ENCODE measurements at regions not wholly inside any gene's neighbourhood (a gene's known extent, or its start where the extent isn't known, plus 50 kb on each side); places are given as distances from the start of the nearest gene placed in this dataset.

- H3K36me3 ChIP-seq (ENCODE audit: control insufficient read depth, insufficient read depth, low read length): no peaks in the 10 kb centered on the region
- no peak for TF ChIP-seq CTCF (IDR thresholded peaks at IDR 0.05; ENCODE audit: insufficient read depth, low read length, poor library complexity, severe bottlenecking)
- H3K4me3 ChIP-seq (replicated peaks; ENCODE audit: low read depth, low read length): no peak overlapping the region
- H3K27me3 ChIP-seq (replicated peaks; ENCODE audit: control insufficient read depth, insufficient read depth, low read length): no peaks in the 10 kb centered on the region
- no peak for DNase-seq (ENCODE audit: extremely low read depth, insufficient read length)
Measured at GRCh38 chr9:75715360-75715759, 175.1 kb upstream of the PCSK5 start.

- TF ChIP-seq CTCF (IDR thresholded peaks at IDR 0.05; ENCODE audit: insufficient read depth, low read length, poor library complexity, severe bottlenecking): no peak
- H3K4me3 ChIP-seq (replicated peaks; ENCODE audit: low read depth, low read length): no peak overlapping the region
- no peaks in the 10 kb centered on the region for H3K36me3 ChIP-seq (ENCODE audit: control insufficient read depth, insufficient read depth, low read length)
- no peak for DNase-seq (ENCODE audit: extremely low read depth, insufficient read length)
- H3K27me3 ChIP-seq (replicated peaks; ENCODE audit: control insufficient read depth, insufficient read depth, low read length): no peaks in the 10 kb centered on the region
Measured at GRCh38 chr9:75718677-75719076, 171.8 kb upstream of the PCSK5 start.

GRCh38 chr9:75728391-75728790, 162.1 kb upstream of the PCSK5 start:
- Histone ChIP-seq H3K27me3 (replicated peaks; ENCODE audit: control insufficient read depth, insufficient read depth, low read length) (no peaks in the 10 kb centered on the region), H3K36me3 (ENCODE audit: control insufficient read depth, insufficient read depth, low read length) (no peaks in the 10 kb centered on the region), H3K4me3 (replicated peaks; ENCODE audit: low read depth, low read length) (no peak overlapping the region)
- no peak for TF ChIP-seq CTCF (IDR thresholded peaks at IDR 0.05; ENCODE audit: insufficient read depth, low read length, poor library complexity, severe bottlenecking)
- no peak for DNase-seq (ENCODE audit: extremely low read depth, insufficient read length)

- no peak for TF ChIP-seq CTCF (IDR thresholded peaks at IDR 0.05; ENCODE audit: insufficient read depth, low read length, poor library complexity, severe bottlenecking)
- Histone ChIP-seq H3K4me3 (replicated peaks; ENCODE audit: low read depth, low read length) (no peak overlapping the region), H3K36me3 (ENCODE audit: control insufficient read depth, insufficient read depth, low read length) (no peaks in the 10 kb centered on the region), H3K27me3 (replicated peaks; ENCODE audit: control insufficient read depth, insufficient read depth, low read length) (no peaks in the 10 kb centered on the region)
- DNase-seq (ENCODE audit: extremely low read depth, insufficient read length): no peak
Measured at GRCh38 chr9:75734802-75735201, 155.7 kb upstream of the PCSK5 start.

GRCh38 chr9:75739884-75740611, 150.4 kb upstream of the PCSK5 start:
- no peaks in the 10 kb centered on the region for H3K27me3 ChIP-seq (replicated peaks; ENCODE audit: control insufficient read depth, insufficient read depth, low read length)
- no peak for TF ChIP-seq CTCF (IDR thresholded peaks at IDR 0.05; ENCODE audit: insufficient read depth, low read length, poor library complexity, severe bottlenecking)
- no peak overlapping the region for H3K4me3 ChIP-seq (replicated peaks; ENCODE audit: low read depth, low read length)
- H3K36me3 ChIP-seq (ENCODE audit: control insufficient read depth, insufficient read depth, low read length): no peaks in the 10 kb centered on the region
- no peak for DNase-seq (ENCODE audit: extremely low read depth, insufficient read length)

GRCh38 chr9:75743855-75744254, 146.6 kb upstream of the PCSK5 start:
- TF ChIP-seq CTCF (IDR thresholded peaks at IDR 0.05; ENCODE audit: insufficient read depth, low read length, poor library complexity, severe bottlenecking): no peak
- H3K4me3 ChIP-seq (replicated peaks; ENCODE audit: low read depth, low read length): no peak overlapping the region
- H3K27me3 ChIP-seq (replicated peaks; ENCODE audit: control insufficient read depth, insufficient read depth, low read length): no peaks in the 10 kb centered on the region
- H3K36me3 ChIP-seq (ENCODE audit: control insufficient read depth, insufficient read depth, low read length): no peaks in the 10 kb centered on the region
- DNase-seq (ENCODE audit: extremely low read depth, insufficient read length): no peak

Measured in GM06990 (cell line).